OCI-LY1 (cell line): ENCODE measurements at regions not wholly inside any gene's neighbourhood (a gene's known extent, or its start where the extent isn't known, plus 50 kb on each side); places are given as distances from the start of the nearest gene placed in this dataset.

Source experiments
- EZH2 ChIP-seq: fragments of 200-600 bp; sonication (generic), shearing (Covaris generic); IDR thresholded peaks from 2 replicates; pipeline ENCODE4 v1.8.0; 2017; ENCODE audit warnings: borderline replicate concordance, mixed run types, mild to moderate bottlenecking, antibody characterized with exemption, low read length, moderate library complexity, mixed read lengths
- TF ChIP-seq, protein P1 (sequence below): fragments of 200-600 bp; sonication (generic), shearing (Covaris generic); IDR thresholded peaks from 2 replicates; pipeline ENCODE4 v1.5.1; 2017; ENCODE audit warnings: mild to moderate bottlenecking, antibody characterized with exemption, low read length, moderate library complexity, mixed read lengths

DNA sequence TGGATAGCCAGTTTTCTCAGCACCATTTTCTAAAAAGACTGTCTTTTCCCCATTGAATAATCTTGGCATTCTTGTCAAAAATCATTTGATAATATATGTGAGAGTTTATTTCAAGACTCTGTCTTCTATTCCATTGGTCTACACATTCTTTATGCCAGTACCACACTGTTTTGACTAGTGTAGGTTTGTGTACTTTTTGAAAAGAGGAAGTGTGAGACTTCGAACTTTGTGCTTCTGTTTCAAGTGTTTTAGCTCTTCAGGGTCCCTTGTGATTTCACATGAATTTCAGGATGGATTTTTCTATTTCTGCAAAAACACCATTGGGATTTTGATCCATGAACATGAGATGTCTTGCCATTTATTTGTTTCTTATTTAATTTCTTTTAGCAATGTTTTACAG, 78.5 kb upstream of the ALDH1A1 start:
- TF ChIP-seq, protein P1, sequence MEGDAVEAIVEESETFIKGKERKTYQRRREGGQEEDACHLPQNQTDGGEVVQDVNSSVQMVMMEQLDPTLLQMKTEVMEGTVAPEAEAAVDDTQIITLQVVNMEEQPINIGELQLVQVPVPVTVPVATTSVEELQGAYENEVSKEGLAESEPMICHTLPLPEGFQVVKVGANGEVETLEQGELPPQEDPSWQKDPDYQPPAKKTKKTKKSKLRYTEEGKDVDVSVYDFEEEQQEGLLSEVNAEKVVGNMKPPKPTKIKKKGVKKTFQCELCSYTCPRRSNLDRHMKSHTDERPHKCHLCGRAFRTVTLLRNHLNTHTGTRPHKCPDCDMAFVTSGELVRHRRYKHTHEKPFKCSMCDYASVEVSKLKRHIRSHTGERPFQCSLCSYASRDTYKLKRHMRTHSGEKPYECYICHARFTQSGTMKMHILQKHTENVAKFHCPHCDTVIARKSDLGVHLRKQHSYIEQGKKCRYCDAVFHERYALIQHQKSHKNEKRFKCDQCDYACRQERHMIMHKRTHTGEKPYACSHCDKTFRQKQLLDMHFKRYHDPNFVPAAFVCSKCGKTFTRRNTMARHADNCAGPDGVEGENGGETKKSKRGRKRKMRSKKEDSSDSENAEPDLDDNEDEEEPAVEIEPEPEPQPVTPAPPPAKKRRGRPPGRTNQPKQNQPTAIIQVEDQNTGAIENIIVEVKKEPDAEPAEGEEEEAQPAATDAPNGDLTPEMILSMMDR: no peak
- no peak for TF ChIP-seq EZH2
